ENCODE measurements at regions not wholly inside any gene's neighbourhood (a gene's known extent, or its start where the extent isn't known, plus 50 kb on each side); places are given as distances from the start of the nearest gene placed in this dataset.

GRCh38 chr22:48340191-48340590, 1487.5 kb downstream of the BRD1 start:
- DNase-seq (ENCODE audit: low read depth), result no peak

GRCh38 chr22:48338793-48339705, 1488.6 kb downstream of the BRD1 start:
- DNase-seq (ENCODE audit: low read depth), result no peak

GRCh38 chr22:48337957-48338792, 1489.5 kb downstream of the BRD1 start:
- no peak for DNase-seq (ENCODE audit: low read depth)

DNA sequence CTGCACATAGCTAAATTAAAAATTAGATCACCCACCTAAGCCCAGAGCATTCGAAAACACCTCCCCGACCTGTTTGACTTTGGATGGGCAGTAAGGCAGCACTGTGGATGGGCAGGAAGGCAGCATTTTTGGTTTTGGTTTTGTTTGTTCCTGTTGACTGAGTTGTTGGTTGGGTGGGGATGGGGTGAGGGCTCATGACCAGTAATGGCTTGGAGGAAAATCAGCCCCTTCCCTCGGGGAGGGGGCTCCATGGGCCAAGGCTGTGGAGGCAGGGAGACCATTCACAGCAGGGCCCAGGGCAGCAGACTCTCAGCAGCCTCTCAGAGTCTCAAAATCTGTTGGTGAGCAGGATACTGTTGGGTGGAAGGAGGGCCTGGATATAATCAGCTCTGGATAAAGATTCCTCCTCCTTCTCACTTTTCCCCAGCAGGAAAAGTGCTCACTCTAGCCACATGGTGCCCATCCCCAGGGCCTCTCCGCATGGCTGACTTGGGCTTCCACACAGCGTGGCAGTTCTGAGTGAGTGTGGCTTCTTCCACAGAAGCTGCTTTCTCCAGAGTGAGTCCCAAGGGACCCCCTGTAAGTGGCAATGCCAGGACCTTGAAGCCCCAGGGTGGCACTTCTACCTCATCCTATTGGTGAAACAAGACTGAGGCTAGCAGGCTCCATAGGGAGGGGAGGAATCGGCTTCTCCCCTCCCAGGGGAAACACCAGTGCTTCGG, 1491.2 kb downstream of the BRD1 start:
- no peak for DNase-seq (ENCODE audit: low read depth)

GRCh38 chr22:48335442-48336139, 1492.1 kb downstream of the BRD1 start:
- DNase-seq (ENCODE audit: low read depth), result no peak

DNA sequence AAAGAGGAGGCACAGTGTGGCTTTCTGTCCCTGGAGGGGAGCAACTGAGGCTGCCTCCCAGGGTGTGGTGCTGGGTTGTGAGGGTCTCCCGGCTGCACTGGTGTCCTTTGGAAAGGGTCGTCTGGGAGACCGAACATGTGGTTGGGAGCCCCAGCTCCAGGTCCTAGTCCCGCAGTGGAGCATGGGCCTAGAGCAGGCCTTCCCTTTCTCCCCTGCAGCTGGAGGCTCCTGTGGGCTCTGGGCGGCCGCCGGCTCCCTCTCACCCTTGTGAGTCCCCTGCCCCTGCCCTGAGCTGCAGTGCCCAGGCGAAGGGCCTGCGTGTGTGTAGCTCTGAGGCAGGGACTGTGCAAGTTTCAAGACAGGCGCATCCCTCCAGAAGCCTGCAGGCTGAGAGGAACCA, 1492.7 kb downstream of the BRD1 start:
- DNase-seq (ENCODE audit: low read depth), result no peak

GRCh38 chr22:48333816-48334735, 1493.6 kb downstream of the BRD1 start:
- no peak for DNase-seq (ENCODE audit: low read depth)

DNA sequence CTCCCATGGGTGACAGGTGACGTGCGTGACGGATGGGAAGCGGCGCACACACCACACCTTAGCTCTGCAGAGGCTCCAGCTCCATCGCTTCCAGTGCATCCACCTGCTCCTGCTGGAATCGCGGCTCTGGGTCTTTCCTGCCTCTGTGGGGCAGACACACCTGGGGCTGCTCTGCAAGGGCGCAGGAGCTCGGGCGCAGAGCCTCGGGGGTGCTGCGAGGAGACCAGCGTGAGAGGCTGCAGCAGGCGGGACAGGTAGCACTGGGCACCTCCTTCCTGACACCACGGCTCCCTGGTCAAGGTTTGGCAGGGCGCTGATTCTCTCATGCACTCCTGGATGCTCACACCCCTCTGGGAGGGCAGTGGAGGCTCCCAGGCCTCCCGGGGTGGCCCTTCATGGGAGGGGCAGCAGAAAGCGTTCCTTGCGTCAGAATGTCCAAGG, 1494.3 kb downstream of the BRD1 start:
- DNase-seq (ENCODE audit: low read depth), result no peak

GRCh38 chr22:48332438-48333322, 1495.0 kb downstream of the BRD1 start:
- no peak for DNase-seq (ENCODE audit: low read depth)

DNA sequence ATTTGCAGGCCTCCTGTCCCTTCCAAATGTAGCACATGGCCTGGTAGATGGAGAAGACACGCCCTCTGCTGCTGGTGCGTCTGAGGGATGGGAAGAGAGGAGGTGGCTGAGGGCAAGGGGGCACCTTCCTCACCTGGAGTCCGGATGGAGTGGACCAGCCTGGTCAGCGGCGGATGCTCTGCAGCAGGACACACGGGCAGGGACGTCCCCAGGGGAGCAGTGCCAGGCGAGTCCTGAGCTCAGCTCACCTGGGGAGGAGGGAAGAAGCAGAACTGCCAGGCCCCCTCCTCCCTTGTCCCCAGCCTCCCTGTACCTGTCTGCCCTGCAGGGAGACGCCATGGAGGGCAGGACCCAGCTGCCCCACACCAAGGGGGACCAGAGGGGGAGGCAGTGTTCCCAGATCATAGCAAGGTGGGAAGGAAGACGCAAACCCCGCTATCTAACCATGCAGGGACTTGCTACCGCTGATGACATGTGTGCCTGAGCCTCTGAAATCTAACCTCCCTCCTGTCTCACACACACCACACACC, 1495.9 kb downstream of the BRD1 start:
- no peak for DNase-seq (ENCODE audit: low read depth)

DNA sequence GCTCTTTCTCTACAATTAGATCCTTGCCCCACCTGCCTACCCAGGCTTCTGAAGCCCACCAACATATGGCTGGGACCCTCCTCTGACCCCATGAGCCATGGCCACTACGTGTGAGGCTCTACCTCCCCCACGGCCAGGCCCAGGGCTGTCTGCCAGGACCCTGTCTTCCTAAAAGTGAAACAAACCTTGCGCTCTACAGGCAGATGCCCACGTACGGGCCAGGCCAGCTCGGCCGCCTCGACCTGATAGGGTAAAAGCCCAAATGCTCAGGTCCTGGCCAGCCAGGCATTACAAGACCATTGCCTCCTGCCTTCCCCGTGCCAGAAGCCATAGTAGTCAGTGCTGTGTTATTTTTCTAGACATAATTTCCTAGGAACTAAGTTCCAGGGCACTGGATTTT, 1496.4 kb downstream of the BRD1 start:
- DNase-seq (ENCODE audit: low read depth), result no peak

- no peak for DNase-seq (ENCODE audit: low read depth)
Measured at GRCh38 chr22:48327721-48328120, 1500.0 kb downstream of the BRD1 start.

DNA sequence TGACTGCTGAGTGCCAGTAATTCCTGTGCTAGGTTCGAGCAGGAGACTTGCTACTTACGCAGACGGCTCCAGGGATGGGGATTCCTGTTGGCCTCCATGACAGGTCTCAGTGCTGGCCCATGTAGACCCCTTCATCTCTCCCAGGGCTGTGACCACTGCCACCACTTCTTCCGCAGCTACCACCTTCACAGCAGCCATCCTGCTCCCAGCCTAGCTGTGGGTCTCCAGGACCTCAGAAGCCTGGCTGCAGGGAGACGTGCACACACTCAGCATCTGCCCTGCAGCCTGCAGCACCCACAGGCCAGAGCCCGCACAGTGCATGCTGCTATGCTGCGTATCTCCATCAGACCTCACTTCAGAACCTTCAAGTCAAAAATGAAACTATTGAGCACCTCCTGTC, 1503.9 kb downstream of the BRD1 start:
- no peak for DNase-seq (ENCODE audit: low read depth)

DNA sequence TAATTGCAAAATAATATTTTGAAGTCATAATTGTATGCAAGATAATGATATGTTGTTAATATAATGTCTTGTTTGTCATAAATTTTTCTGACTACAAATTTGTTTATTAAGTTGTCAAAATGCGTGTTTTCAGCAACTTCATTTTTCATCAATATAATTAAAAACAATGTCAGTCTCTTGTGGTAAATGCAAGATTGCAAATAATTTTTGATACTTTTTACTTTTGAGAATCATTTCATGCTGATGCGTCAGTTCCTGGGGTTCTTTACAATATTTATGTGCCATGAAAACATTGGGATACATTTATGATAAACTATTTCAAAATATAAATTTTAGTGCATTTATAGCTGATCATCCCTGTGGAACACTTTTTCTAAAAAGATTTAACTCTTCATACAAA, 1504.8 kb downstream of the BRD1 start:
- DNase-seq (ENCODE audit: low read depth), result no peak

DNA sequence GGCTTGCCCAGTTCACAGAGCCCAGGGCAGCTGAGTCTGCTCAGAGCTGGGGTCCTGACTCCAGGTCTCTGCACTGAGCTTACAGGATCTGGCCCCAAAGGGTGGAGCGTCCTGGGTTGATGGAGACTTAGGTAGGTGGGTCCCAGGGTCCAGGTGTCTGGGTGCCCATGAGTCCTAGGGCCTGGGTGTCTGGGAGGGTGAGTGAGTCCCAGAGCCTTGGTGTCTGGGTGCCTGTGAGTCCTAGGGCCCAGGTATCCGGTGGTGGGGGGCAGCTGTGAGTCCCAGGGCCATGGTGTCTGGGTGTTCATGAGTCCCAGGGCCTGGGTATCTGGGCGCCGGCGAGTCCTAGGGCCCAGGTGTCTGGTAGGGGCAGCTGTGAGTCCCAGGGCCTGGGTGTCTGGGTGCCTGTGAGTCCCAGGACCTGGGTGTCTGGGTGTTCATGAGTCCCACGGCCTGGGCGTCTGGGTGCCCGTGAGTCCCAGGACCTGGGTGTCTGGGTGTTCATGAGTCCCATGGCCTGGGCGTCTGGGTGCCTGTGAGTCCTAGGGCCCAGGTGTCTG, 1505.6 kb downstream of the BRD1 start:
- DNase-seq (ENCODE audit: low read depth), result no peak

DNA sequence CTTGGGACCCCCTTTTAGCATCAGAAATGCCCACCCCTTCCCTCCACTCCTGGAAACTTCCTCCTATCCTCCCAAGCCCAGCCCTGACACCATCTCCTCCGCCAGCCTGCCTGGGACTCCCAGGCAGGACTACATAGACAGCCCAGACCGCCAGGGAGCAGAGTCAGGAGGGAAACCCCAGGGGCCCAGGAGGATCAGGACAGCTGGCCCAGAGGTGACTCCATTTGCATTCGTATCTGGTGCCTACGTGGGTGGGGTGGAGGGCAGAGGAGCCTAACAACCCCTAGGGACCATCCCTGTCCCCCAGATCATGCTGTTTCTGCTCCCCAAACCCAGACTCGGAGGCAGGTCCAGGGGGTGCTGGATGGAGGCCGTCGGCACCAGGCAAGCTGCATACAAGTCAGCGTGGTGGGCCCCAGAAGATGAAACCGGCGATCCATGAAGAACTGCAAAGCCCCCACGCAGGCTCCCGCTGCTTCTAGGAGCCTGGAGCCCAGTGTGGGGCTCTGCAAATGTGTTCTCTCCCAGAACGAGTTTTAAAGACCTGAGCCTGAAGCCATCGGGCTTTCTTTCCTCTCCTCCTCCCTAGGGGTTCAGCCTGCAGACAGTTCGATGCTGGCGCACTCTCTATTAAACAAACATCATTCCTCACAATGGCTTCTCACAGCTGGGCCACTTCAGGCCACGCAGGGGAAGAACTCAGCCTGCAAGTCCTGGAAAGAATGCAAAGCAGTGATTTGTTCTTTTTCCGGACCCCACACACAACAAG, 1506.8 kb downstream of the BRD1 start:
- DNase-seq (ENCODE audit: low read depth), result no peak

GRCh38 chr22:48320048-48320682, 1507.5 kb downstream of the BRD1 start:
- no peak for DNase-seq (ENCODE audit: low read depth)
